Fibroblast of the conjunctiva (primary cell): ENCODE measurements at regions not wholly inside any gene's neighbourhood (a gene's known extent, or its start where the extent isn't known, plus 50 kb on each side); places are given as distances from the start of the nearest gene placed in this dataset.
"Not testable (repeated sequence)": the region's sequence is repeated elsewhere in the genome, so short reads cannot be mapped to it uniquely, and the experiment has no call there.

Experiments used
- DNase-seq: peaks from one replicate; pipeline ENCODE4 v3.0.0-alpha.2; 2010; ENCODE audit warnings: low read depth

DNA sequence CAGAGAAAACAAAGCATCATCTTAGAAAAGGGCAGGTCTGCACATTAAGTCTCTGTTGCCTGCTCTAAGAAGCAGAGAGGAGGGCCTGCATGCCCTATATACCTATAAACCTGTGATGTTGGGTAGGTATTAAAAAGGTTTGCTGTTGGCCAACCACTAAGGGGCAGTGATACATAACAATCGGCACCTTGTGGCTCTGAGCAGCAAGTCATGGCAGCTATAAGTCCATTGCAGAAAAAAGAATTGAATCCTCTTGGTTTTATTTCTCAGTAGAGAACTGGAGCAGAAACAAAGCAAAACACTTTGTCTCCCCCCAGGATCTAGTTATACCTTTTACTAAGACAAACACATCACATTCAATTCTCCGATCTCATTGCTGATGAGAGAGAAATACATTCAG lies 1364.4 kb downstream of the STIM2 start:
- DNase-seq = peak; percentile 41

DNA sequence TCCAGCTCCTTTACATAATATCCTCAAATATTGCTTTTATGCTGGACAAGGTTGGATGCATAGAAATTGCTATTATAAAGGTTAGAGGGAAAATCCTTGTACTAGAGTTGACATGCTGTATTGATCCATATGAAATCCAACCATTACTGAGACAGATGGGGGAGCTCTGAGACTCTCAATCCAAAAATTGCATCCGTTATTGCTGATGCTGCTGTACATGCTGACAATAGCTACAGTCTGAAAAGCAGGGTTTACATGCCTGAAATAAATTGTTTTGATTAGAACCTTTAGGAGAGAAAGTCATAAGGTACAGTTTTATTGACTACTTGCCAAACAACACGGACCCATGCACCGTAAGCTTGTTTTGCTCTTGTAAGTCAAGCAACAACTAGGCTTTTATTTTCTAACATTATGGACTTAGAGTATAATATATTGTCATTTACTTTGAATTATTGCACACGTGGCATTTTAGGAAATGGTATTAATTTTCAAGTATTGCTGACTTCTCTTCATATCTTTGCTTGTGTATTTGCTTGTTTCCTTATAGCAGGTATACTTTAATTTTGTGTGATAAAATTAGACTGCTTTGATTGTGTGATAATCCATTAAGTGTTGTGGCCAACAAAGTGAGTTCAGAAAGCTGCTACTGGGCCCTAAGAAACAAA lies 1365.2 kb downstream of the STIM2 start:
- no peak for DNase-seq

DNA sequence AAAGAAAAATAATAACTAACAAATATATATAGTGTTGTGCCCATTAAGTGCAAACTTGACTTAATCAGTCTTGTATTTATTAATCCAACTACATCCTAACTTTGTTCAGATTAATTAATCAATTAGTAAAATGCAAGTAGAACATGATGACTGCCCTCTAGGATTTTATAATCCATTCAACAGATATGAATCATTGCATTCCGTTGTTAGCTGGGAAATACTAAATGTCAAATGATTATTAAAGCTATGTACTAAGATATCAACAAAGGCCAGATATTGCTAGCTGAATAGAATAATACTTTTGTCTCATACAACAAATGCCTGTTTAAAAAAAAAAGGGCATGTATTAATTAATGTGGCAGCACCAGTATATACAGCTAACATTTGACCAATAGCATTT lies 1366.3 kb downstream of the STIM2 start:
- DNase-seq = no peak

DNA sequence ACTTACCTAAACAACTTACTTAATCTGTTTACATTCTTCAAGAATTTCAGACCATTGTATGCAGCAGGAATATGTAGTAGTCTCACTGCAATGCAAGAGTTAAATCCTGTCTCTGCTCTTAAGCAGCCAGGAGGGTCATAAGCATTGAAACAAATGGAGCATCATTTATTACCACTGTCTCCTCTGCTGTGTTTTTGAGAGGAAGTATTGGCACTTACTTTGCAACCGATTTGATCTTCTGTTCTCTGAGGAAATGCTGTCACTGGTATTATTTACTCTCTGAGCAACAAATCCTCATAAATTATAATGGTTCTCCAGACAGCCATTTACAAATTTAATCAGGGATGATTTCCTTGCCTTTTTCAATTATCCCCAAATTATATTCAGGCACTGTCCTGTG lies 1367.1 kb downstream of the STIM2 start:
- DNase-seq = no peak

DNA sequence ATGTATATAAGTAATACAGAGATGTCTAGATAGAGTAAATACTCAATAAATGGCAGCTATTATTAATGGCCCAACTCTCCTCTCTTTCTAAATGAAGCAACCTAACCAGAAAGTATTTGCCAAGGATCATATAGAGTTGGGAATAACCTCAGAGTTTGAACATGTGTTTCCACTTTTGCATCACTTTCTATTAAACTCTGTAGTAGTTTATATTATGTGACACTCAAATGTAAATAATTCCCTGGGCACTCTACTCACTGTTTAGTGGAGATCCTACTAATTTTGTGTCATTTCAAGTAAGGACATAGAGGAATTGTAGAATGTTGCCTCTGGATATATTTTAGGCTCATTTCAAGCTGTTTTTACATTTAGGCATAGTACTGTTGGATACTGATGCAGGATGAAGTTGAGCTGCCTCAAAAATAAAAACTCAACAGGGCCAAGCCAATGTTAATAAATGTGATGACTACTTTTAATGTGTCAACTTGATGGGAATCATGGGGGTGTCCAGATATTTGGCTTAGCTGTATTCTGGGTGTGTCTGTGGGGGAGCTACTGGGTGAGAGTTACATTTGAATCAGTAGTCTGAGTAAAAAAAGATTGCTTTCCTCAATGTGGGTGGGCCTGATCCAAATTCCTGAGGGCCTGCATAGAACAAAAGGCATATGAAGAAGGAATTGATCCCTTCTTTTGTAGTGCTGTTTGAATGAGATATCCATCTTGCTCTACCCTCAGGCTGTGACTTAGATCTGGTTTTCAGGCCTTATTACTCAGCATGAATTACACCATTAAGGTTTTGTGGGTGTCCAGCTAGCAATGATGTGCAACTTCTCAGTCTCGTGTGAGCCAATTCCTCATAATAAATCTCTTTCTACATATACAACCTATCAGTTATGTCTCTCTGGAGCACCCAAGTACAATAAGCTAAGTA lies 1368.2 kb downstream of the STIM2 start:
- DNase-seq = peak; percentile 14

DNA sequence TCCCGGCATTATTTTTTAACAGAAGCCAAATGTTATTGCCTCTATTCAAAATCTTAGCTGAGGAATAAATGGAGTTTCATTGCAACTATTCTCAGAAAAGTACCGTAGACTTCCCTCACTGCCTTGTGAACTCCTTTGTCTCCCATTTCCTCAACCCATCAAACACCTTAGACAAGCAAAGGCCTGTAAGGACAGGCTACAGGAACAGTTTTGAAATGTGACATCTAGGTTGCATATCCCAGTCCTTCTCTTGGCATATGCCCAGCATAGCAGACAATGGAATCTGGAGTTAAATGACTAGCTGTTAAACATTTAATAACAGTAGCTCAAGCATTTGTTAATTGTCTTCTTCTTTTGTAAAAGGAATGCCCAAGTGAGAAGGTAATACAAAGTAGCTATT lies 1371.7 kb downstream of the STIM2 start:
- DNase-seq = no peak

DNA sequence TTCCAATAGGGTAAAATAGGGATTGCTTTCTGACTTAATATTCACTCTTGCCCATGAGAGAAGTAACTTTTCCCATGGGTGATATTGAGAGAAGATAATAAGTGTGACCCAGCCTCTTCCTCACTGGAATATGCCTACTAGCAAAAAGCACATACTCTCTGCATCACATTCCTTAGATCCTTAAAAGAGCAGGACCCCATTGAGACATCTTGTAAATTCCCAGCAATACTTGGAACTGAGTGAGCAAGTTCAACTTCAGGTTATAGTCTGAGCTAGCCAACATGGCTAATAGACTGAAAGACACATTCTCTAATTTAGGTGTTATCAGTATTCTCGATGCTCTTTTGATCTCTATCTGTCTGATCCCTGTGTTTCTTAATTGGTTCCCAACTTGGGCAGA lies 1372.3 kb downstream of the STIM2 start:
- no peak for DNase-seq

DNA sequence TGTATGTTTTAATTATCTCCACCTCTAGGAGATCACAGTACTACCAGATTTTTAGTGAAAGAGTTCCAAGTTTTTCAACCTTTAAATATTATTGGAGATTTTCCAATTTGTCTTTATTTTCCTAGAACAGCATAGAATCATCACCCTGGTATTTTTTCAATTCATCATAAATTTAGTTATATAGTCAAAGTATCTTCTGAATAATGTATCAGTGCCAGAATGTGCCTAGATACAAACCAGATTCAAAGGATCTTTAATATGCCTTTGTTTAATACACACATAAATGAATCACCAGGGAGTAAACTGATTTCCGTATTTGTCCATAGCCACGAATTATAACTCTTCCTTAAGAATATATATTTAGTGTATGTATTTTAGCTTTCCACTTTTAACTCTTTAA lies 1373.1 kb downstream of the STIM2 start:
- DNase-seq = no peak

DNA sequence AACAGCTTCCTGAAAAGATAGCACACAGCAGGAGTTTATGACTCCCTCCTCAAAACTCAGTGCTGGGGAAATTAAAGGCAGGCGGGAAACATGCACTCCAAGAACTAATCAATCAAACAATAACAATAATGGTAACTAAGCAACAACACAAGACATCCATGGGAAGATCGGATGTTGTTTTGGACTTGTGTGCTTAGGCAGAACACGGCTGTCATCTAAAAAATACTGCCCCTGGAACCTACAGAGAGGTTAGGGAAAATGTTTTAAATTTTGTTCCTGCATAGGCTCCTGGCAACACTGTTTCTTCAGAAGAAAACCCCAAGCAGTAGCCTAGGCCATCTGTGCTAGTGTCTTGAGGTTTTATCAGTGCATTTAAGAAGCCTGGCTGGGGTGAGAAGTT lies 1378.2 kb downstream of the STIM2 start:
- DNase-seq = no peak

DNA sequence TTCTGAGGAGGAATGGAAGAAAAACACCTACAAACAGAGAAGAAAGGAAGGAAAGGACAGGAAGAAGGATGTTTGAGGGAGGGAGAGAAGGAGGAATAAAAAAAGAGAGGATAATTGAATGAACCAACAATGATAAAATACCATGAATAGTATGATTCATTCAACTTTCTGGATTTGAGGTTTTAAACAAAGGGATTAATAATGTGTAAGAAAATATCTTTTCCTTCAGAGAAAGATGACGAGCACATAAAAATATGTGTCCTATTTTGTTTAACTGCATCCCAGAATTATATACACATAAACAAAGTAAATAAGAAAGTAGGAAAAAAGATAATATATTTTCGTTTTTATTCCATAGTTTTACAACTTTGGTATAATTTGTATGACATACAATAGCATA lies 1380.4 kb downstream of the STIM2 start:
- DNase-seq = no peak

DNA sequence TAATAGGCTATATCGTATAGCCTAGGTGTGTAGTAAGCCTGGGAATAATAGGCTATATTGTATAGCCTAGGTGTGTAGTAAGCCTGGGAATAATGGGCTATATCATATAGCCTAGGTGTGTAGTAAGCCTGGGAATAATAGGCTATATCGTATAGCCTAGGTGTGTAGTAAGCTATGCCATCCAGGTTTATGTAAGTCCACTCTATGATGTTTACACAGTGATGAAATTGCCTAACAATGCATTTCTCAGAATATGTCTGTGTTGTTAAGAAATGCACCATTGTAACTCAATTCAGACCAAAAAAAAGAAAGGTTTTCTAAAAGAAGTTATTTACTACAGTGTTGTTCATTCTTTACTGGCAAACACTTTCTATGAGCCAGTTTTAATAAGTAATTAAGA lies 1387.2 kb downstream of the STIM2 start:
- DNase-seq = no peak

DNA sequence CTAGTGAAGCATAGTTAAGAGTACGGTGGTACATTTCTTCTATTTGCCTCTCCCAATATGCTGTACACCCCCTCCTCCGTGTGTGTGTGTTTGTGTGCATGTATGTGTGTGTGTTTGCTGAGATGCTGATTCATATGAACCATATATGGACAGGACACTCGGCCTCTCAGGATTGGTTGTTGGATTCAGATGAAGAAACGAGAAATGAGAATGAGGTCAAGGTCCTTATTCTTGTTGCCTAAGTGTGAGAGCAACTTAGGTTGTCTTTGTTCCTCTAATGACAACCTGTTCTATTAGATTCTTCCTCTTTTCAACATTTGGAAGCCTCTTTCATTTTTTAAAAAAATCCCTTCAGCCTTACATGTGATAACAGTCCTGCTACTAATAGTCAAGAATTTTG lies 1387.6 kb downstream of the STIM2 start:
- no peak for DNase-seq

DNA sequence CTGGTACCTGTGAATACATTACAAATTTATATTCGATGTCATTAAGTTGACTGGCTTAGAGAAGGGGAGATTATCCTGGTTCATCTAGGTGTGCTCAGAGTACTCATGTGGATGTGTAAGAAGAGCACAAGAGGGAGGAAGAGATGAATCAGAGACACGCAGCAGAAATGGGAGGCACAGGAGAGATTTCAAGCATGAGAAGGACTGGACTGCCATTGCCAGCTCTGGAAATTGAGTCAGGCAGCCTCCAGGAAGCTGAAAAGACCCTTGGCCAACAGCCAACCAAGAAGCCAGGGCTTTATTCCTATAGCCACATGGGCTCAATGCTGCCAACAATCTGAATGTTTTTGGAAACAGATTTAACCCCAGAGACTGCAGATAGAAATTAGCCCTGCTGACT lies 1390.0 kb downstream of the STIM2 start:
- DNase-seq = no peak

DNA sequence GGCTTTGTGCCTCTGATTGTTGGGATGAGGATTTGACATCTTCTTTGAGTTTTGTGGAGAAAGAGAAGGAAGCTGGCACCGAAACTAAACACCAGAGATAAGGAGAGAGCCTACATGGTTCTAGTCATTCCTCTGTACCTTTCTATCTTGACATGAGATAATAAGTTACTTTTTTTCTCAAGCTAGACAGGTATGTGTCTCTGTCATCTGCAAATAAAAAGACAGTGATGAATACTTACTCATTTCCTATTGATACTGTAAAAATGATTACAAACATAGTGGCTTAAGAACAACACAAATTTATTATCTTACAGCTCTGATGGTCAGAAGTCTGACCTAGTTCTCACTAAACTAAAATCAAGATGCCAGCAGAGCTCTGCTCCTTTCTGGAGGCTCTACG lies 1391.2 kb downstream of the STIM2 start:
- no peak for DNase-seq

DNA sequence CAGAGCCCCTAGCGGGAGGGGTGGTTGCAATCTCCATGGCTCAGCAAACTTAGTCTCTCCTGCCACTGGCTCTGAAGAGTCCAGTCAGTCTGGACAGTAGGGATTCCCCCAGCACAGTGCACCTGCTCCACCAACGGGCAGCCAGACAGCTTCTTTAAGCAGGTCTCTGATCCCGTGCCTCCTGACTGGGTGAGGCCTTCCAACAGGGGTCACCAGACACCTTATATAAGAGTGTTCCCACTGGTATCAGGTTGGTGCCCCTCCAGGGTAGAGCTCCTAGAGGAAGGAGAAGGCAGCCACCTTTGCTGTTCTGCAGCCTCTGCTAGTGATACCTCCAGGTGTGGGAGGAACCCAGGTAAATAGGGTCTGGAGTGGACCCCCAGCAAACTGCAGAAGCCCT lies 1393.4 kb downstream of the STIM2 start:
- DNase-seq = no peak

DNA sequence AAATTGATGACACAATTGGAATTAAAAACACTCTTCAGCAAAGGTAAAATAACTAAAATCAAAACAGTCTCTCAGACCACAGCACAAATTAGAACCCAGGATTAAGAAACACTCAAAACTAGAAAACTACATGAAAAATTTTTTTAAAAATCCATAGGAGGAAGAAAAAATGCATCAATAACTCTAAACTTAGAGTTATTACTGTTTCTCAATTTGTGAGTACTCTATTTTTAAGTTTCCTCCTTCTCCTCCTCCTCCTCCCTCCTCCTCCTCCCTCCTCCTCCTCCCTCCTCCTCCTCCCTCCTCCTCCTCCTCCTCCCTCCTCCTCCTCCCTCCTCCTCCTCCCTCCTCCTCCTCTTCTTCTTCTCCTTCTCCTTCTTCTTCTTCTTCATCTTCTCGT lies 1395.7 kb downstream of the STIM2 start:
- no peak for DNase-seq

DNA sequence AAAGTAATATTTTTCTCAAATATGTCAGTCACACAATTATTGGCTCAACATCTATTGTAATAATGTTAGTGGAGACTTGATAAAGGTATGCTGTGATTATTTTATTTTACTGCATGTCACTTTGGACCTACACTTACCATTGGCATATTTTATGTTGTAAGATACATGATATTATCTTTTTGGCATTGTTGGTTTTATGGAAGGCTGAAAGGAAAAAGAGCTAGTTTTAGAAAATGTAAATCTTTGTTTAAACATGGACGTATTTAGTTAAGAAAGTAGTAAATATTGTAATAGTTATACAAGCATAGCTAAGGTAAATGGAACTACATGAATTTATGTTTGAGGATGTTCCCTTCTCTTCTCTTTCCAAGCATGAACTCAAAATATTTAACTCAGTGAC lies 1399.3 kb downstream of the STIM2 start:
- DNase-seq = no peak

DNA sequence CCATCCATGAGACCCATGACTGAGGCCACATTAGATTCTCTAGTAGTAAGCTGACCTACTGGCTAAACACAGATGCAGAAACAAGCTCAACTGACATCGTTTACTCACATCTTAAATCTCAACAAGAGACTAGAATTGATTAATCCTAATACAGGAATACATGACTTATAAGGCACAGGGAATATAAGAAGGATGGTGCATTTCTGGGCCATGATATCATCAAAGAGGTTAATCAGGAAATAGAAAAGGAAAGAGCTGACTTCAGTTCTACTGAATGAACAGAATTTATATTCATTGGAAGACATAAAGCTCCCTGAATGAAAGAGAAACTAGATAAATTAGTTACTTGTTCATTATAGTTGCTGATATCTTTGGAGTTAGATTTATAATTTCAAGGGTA lies 1406.5 kb downstream of the STIM2 start:
- no peak for DNase-seq

DNA sequence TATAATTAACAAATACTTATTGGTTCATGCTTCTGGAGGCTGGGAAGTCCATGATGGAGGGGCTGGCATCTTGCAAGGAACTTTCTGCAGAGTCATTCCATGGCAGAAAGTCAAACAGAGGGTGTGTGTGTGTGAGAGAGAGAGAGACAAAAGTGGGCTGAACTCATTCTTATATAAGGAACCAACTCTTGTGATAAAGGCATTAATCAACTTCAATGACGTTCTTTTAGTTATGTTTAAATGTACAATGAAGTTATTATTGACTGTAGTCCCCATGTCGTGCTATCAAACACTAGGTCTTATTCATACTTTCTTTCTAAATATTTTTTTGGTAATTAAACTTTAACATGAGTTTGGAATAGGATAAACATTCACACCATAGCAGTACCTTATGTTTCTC lies 1408.8 kb downstream of the STIM2 start:
- no peak for DNase-seq

DNA sequence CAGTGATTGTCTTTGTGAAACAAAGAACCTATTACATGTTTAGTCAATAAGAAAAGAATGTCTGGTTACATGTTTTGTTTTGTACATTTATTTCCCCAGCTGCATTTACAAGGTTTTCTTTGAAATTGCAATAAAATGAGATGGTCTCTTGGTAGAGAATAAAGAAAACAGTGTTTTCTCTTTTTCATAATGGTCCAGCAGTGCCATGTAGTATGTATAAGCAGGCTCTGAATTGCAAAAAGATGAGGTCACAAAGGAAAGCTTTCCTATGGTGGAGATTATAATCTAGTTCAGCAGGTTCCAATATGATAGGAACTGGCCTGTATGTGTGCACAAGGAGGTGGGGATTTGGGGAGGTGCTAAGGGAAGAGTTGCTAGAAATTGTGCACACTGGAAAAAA lies 1417.3 kb downstream of the STIM2 start:
- no peak for DNase-seq

DNA sequence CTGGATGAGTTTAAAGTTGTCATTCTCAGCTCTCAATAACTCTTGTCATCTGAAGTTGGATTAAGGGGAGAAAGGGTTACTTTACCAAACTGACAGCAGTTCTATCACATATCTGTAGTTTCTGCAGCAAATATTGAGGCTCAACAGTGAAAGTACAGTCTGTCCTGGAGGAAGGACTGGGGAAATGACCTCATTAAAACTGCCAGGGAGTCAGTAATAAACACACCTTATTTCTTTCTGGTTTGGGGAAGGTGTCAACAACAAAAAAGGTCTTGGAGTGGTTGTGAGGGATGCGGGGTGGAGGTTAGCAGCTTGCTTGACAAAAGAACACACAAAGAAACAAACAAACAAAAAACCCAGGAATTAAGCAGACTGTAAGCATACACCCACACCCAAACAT lies 1418.0 kb downstream of the STIM2 start:
- no peak for DNase-seq

DNA sequence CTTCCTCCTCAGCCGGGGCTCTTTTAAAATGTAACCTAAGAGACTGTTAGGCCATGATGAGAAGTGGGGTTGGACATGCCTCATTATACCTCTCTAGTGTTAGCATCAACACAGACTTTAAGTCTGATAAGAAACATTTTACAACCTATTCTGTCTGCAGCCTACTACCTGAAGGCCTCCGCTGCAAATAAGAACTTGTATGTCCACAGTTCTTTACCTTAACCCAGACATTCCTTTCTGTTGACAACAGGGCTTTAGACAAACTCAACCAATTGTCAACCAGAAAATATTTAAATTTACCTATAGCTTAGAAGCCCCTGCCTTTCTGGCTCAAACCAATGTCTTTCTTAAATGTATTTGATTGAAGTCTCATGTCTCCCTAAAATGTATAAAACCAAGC lies 1418.6 kb downstream of the STIM2 start:
- no peak for DNase-seq

DNA sequence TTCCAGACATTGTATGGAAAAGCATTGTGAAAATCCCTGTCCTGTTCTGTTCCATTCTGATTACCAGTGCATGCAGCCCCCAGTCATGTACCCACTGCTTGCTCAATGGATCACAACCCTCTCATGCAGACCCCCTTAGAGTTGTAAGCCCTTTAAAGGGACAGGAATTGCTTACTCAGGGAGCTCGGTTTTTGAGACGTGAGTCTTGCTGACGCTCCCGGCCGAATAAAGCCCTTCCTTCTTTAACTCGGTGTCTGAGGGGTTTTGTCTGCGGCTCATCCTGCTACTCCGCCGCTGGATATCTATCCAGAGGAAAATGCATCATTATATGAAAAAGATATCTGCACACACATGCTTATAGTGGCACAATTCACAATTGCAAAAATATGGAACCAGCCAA lies 1425.6 kb downstream of the STIM2 start:
- not testable (repeated sequence) for DNase-seq

DNA sequence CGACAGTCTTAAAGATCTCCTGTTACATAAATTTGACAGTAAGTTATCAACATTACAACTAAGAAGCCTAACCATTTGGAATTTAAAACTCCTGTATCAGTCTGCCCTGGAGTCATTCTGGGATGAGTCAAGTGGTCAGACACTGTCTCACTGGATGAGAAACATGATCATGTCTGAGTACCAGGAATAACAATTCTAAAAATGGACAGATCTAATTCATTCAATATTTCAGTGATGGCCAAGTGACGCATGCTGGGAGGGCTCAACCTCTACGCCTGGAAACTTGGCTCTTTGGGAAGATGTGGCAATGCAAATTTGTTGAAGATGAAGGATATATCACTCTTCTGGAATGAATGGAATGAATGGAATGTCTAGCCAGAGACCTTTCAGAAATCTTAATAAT lies 1427.2 kb downstream of the STIM2 start:
- DNase-seq = peak; percentile 92
